ENCODE measurements at regions not wholly inside any gene's neighbourhood (a gene's known extent, or its start where the extent isn't known, plus 50 kb on each side); places are given as distances from the start of the nearest gene placed in this dataset.

- Histone ChIP-seq H3K36me3 (no peaks in the 10 kb centered on the region), H3K4me1 (no peaks in the 10 kb centered on the region), H3K9me3 (no peaks in the 10 kb centered on the region), H3K27me3 (no peaks in the 10 kb centered on the region), H3K4me3 (peak overlapping the region in 1 of 3 donors; percentile 15), H3K27ac (peak overlapping the region in 1 of 2 donors; percentile 48)
- intact Hi-C loops (cut with DNase I; ENCODE audit: low total_unique reads) = no loop called here
- DNase-seq (ENCODE audit: low spot score in 2 of 2) = no peak
- no peak for TF ChIP-seq POLR2AphosphoS5 (IDR thresholded peaks at IDR 0.05)
- no peak for TF ChIP-seq CTCF (IDR thresholded peaks at IDR 0.05)
- TF ChIP-seq POLR2A (IDR thresholded peaks at IDR 0.05) = no peak
Observed at GRCh38 chr5:6158974-6159831, 219.1 kb downstream of the MED10 start.

GRCh38 chr5:6154216-6154615 is 224.1 kb downstream of the MED10 start:
- Histone ChIP-seq H3K4me1 (no peaks in the 10 kb centered on the region), H3K36me3 (peaks cover 5% of the 10 kb centered on the region), H3K4me3 (no peak overlapping the region), H3K27ac (no peak overlapping the region), H3K9me3 (no peaks in the 10 kb centered on the region), H3K27me3 (no peaks in the 10 kb centered on the region)
- no peak for DNase-seq (ENCODE audit: low spot score in 2 of 2)
- intact Hi-C loops (cut with DNase I; ENCODE audit: low total_unique reads) = no loop called here
- no peak for TF ChIP-seq POLR2AphosphoS5 (IDR thresholded peaks at IDR 0.05)
- TF ChIP-seq POLR2A (IDR thresholded peaks at IDR 0.05) = no peak
- no peak for TF ChIP-seq CTCF (IDR thresholded peaks at IDR 0.05)

- H3K4me3 ChIP-seq = no peak overlapping the region
- peaks cover 7% of the 10 kb centered on the region for H3K36me3 ChIP-seq
- H3K27ac ChIP-seq = no peak overlapping the region
- H3K27me3 ChIP-seq = no peaks in the 10 kb centered on the region
- intact Hi-C loops (cut with DNase I; ENCODE audit: low total_unique reads) = no loop called here
- TF ChIP-seq POLR2A (IDR thresholded peaks at IDR 0.05) (no peak), CTCF (IDR thresholded peaks at IDR 0.05) (no peak), POLR2AphosphoS5 (IDR thresholded peaks at IDR 0.05) (no peak)
- DNase-seq (ENCODE audit: low spot score in 2 of 2) = no peak
- H3K9me3 ChIP-seq = no peaks in the 10 kb centered on the region
- no peaks in the 10 kb centered on the region for H3K4me1 ChIP-seq
Observed at GRCh38 chr5:6146271-6146670, 232.1 kb downstream of the MED10 start.

GRCh38 chr5:6145616-6146237 is 232.6 kb downstream of the MED10 start:
- Histone ChIP-seq H3K4me1 (no peaks in the 10 kb centered on the region), H3K36me3 (peaks cover 7% of the 10 kb centered on the region), H3K9me3 (no peaks in the 10 kb centered on the region), H3K27ac (no peak overlapping the region), H3K4me3 (no peak overlapping the region), H3K27me3 (no peaks in the 10 kb centered on the region)
- no peak for TF ChIP-seq POLR2AphosphoS5 (IDR thresholded peaks at IDR 0.05)
- TF ChIP-seq POLR2A (IDR thresholded peaks at IDR 0.05) = no peak
- no peak for TF ChIP-seq CTCF (IDR thresholded peaks at IDR 0.05)
- no peak for DNase-seq (ENCODE audit: low spot score in 2 of 2)
- intact Hi-C loops (cut with DNase I; ENCODE audit: low total_unique reads) = no loop called here

- intact Hi-C loops (cut with DNase I; ENCODE audit: low total_unique reads) = loop anchor here (2.0 kb wide), 1 partner anchor 75 kb away; no protein-coding TSS in a partner anchor
- DNase-seq (ENCODE audit: low spot score in 2 of 2) = no peak
- Histone ChIP-seq H3K9me3 (no peaks in the 10 kb centered on the region), H3K4me3 (no peak overlapping the region), H3K36me3 (no peaks in the 10 kb centered on the region), H3K4me1 (no peaks in the 10 kb centered on the region), H3K27ac (no peak overlapping the region), H3K27me3 (no peaks in the 10 kb centered on the region)
- no peak for TF ChIP-seq POLR2AphosphoS5 (IDR thresholded peaks at IDR 0.05)
- TF ChIP-seq POLR2A (IDR thresholded peaks at IDR 0.05) = no peak
- no peak for TF ChIP-seq CTCF (IDR thresholded peaks at IDR 0.05)
Observed at GRCh38 chr5:6143523-6143922, 234.8 kb downstream of the MED10 start.

All from breast epithelium (tissue), 4 donors.